Tibial artery (tissue), 4 donors: ENCODE measurements at regions not wholly inside any gene's neighbourhood (a gene's known extent, or its start where the extent isn't known, plus 50 kb on each side); places are given as distances from the start of the nearest gene placed in this dataset.
"Not testable (repeated sequence)": the region's sequence is repeated elsewhere in the genome, so short reads cannot be mapped to it uniquely, and the experiment has no call there.

Experiments used
- DNase-seq, 2 donors: peaks; one replicate each; pipeline ENCODE4 v3.0.0-alpha.2; 2019
- H3K27ac ChIP-seq, 2 donors: fragments of 200-600 bp; sonication (generic) in 1 of 2; 1 replicate in 1 of 2; 2 replicates in 1 of 2; pipeline ENCODE4 v1.5.1; 2018 to 2019; ENCODE audit warnings: mild to moderate bottlenecking in 1 of 2
- H3K27me3 ChIP-seq, 2 donors: fragments of 200-600 bp; sonication (generic) in 1 of 2; one replicate each; pipeline versions ENCODE4 v1.5.1 to v1.6.0; 2016 to 2019
- H3K36me3 ChIP-seq, 3 donors: fragments of 200-600 bp; sonication (generic) in 2 of 3; one replicate each; pipeline ENCODE4 v1.5.1; 2016 to 2019; ENCODE audit warnings: mild to moderate bottlenecking in 2 of 3
- H3K4me1 ChIP-seq, 4 donors: fragments of 200-600 bp; sonication (generic) in 2 of 4; 1 replicate in 3 of 4; 2 replicates in 1 of 4; pipeline ENCODE4 v1.5.1; 2016 to 2019
- H3K4me3 ChIP-seq, 2 donors: fragments of 200-600 bp; sonication (generic) in 1 of 2; 1 replicate in 1 of 2; 2 replicates in 1 of 2; pipeline ENCODE4 v1.5.1; 2018 to 2019; ENCODE audit warnings: mild to moderate bottlenecking in 2 of 2
- H3K9me3 ChIP-seq, 3 donors: fragments of 200-600 bp; sonication (generic) in 1 of 3; one replicate each; pipeline ENCODE4 v1.5.1; 2016 to 2019
- CTCF ChIP-seq, 2 experiments: fragments of 200-600 bp in 1 of 2; fragments of 450-650 bp in 1 of 2; IDR thresholded peaks; one replicate each; pipeline ENCODE4 v1.5.1; 2017 to 2019; ENCODE audit warnings: antibody characterized with exemption in 2 of 2, mild to moderate bottlenecking in 1 of 2, moderate library complexity in 1 of 2
- intact Hi-C: fragments of 100-400 bp; cut with DNase I; formaldehyde crosslinking; loops from one replicate; pipeline ENCODE4 v1.15.0; 2023; ENCODE audit warnings: low total_unique reads

GRCh38 chr14:44607701-44608100, 100.6 kb upstream of the FSCB start:
- Histone ChIP-seq H3K27ac (no peak overlapping the region), H3K4me1 (no peaks in the 10 kb centered on the region), H3K36me3 (no peaks in the 10 kb centered on the region), H3K27me3 (no peaks in the 10 kb centered on the region), H3K4me3 (no peak overlapping the region), H3K9me3 (no peaks in the 10 kb centered on the region)
- TF ChIP-seq CTCF (IDR thresholded peaks at IDR 0.05), result no peak
- intact Hi-C loops, result no loop called here
- DNase-seq, result no peak

- H3K27me3 ChIP-seq, result no peaks in the 10 kb centered on the region
- no peak overlapping the region for H3K27ac ChIP-seq
- H3K36me3 ChIP-seq, result no peaks in the 10 kb centered on the region
- no peak for DNase-seq
- H3K9me3 ChIP-seq, result no peaks in the 10 kb centered on the region
- TF ChIP-seq CTCF (IDR thresholded peaks at IDR 0.05), result no peak
- intact Hi-C loops, result no loop called here
- H3K4me3 ChIP-seq, result no peak overlapping the region
- H3K4me1 ChIP-seq, result no peaks in the 10 kb centered on the region
Measured at GRCh38 chr14:44606576-44606975, 99.5 kb upstream of the FSCB start.

DNA sequence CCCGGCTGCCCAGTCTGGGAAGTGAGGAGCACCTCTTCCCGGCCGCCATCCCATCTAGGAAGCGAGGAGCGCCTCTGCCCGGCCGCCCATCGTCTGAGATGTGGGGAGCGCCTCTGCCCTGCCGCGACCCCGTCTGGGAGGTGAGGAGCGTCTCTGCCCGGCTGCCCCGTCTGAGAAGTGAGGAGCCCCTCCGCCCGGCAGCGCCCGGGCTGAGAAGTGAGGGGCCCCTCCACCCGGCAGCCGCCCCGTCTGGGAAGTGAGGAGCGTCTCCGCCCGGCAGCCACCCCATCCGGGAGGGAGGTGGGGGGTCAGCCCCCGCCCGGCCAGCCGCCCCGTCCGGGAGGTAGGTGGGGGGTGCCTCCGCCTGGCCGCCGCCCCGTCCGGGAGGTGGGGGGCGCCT, 94.2 kb upstream of the FSCB start:
- H3K36me3 ChIP-seq, intact Hi-C loops, H3K9me3 ChIP-seq, H3K4me1 ChIP-seq, DNase-seq, H3K4me3 ChIP-seq, H3K27me3 ChIP-seq, H3K27ac ChIP-seq: not testable (repeated sequence)

DNA sequence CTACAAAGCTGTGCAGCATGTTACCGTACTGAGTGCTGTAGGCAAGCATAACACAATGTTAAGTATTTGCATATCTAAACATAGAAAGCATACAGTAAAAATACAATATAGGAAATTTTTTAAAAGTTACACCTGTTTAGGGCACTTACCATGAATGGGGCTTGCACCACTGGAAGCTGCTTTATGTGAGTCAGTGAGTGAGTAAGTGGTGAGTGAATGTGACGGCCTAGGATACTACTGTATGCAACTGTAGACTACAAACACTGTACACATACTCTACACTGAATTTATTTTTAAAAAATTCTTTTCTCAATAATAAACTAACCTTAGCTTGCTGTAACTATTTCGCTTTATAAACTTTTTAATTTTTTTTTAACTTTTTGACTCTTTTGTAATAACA, 82.1 kb upstream of the FSCB start:
- DNase-seq, result no peak
- no peak for TF ChIP-seq CTCF (IDR thresholded peaks at IDR 0.05)
- Histone ChIP-seq H3K4me1 (no peaks in the 10 kb centered on the region), H3K27me3 (no peaks in the 10 kb centered on the region), H3K4me3 (no peak overlapping the region), H3K9me3 (no peaks in the 10 kb centered on the region), H3K27ac (no peak overlapping the region), H3K36me3 (no peaks in the 10 kb centered on the region)
- intact Hi-C loops, result no loop called here

DNA sequence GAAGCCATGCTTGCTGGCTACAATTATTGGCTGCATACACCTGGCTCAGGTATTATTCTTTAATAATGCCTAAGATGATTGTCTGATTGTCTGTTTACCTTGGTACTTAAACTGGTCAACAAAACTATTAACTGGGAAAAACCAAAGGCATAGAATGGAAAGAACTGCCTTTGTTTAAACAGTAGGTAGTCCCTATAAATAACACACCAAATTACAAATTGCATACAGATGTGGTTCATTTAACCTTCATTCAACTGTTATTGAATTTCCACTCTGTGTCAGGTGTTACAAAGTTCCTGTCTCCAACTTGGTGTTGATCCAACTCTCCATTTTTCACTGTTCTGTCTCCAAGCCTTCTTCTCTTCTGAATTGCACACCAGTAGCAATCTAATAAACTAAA, 79.8 kb upstream of the FSCB start:
- no peaks in the 10 kb centered on the region for H3K36me3 ChIP-seq
- H3K4me1 ChIP-seq, result no peaks in the 10 kb centered on the region
- no peak overlapping the region for H3K4me3 ChIP-seq
- H3K27me3 ChIP-seq, result no peaks in the 10 kb centered on the region
- H3K9me3 ChIP-seq, result peaks cover 0 to 5% (median 0%) of the 10 kb centered on the region in 3 donors
- intact Hi-C loops, result no loop called here
- DNase-seq, result no peak
- H3K27ac ChIP-seq, result no peak overlapping the region
- no peak for TF ChIP-seq CTCF (IDR thresholded peaks at IDR 0.05)

DNA sequence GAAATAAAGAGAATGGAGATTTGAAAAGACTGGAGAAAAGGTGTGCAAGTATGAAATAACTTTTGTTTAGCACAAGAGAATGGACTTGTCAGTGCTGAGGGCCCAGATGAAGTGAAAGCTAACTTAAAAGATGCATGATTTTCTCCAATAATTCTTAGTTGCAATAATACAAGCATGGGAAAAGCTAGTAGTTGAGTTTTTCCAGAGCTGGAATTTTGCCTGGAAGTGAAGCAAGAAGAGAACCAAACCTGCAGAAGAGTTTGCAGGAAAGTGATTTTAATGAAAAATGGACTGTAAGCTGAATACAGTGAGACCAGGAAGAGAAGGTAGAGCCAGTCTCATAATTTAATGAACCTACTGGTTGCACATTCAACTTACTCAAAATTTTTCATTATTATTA, 69.3 kb upstream of the FSCB start:
- intact Hi-C loops, result no loop called here

More for the DNA sequence above, 69.3 kb upstream of the FSCB start:
- TF ChIP-seq CTCF (IDR thresholded peaks at IDR 0.05), result no peak
- H3K27ac ChIP-seq, result no peak overlapping the region
- H3K4me3 ChIP-seq, result no peak overlapping the region
- no peaks in the 10 kb centered on the region for H3K36me3 ChIP-seq
- no peaks in the 10 kb centered on the region for H3K27me3 ChIP-seq
- peaks cover 0 to 4% (median under 1%) of the 10 kb centered on the region in 3 donors for H3K9me3 ChIP-seq
- no peaks in the 10 kb centered on the region for H3K4me1 ChIP-seq
- no peak for DNase-seq
